A673 (cell line): ENCODE measurements at regions not wholly inside any gene's neighbourhood (a gene's known extent, or its start where the extent isn't known, plus 50 kb on each side); places are given as distances from the start of the nearest gene placed in this dataset.

Experiments
- CTCF ChIP-seq: fragments of 300-800, 200-600 bp; sonication (generic); conservative IDR thresholded peaks from 2 replicates; pipeline ENCODE4 v1.5.1; 2017; ENCODE audit warnings: low read depth, mild to moderate bottlenecking, antibody characterized with exemption, low read length, moderate library complexity, mixed read lengths
- EZH2 ChIP-seq: fragments of 200-600 bp; sonication (generic); IDR thresholded peaks from 2 replicates; pipeline ENCODE4 v1.6.1; 2017; ENCODE audit warnings: borderline replicate concordance, low read depth, mild to moderate bottlenecking, mixed read lengths, antibody characterized with exemption, low read length; ENCODE audit not compliant: poor library complexity, severe bottlenecking

GRCh38 chr2:183497861-183498260 lies 373.6 kb downstream of the NUP35 start:
- no peak for TF ChIP-seq CTCF
- no peak for TF ChIP-seq EZH2
